A549 (cell line): ENCODE measurements at regions not wholly inside any gene's neighbourhood (a gene's known extent, or its start where the extent isn't known, plus 50 kb on each side); places are given as distances from the start of the nearest gene placed in this dataset.

ENCODE experiments used
- ATAC-seq, 2 experiments: fragments of 200-7000 bp in 1 of 2; fragments of >200 bp in 1 of 2; cut with Nextera tagmentation in 1 of 2; cut with Tn5 transposase in 1 of 2; 3 replicates each; pipeline versions ENCODE4 v1.8.0 to v1.9.1; 2018 to 2020; ENCODE audit warnings: mild to moderate bottlenecking in 1 of 2, moderate library complexity in 1 of 2
- CTCF ChIA-PET: fragments of 300-600 bp; sonication (Branson Sonifier 250); formaldehyde crosslinking; extraction: SDS; loops from one replicate; lab custom pipeline; 2021; ENCODE audit warnings: antibody characterized with exemption, inconsistent platforms; lab: Yijun Ruan, JAX
- POLR2A ChIA-PET: fragments of 350-600 bp; formaldehyde crosslinking; extraction: SDS; loops from one replicate; lab custom pipeline; 2021; ENCODE audit warnings: antibody characterized with exemption, inconsistent platforms; lab: Yijun Ruan, JAX
- DNase-seq, 2 experiments: peaks; one replicate each; pipeline versions ENCODE4 v3.0.0 to v3.0.0-alpha.2; 2011 to 2016; ENCODE audit warnings: low read depth in 1 of 2, low spot score in 1 of 2
- FAIRE-seq: peaks from 2 replicates; lab custom pipeline; 2011; peaks lifted over from hg19 to GRCh38; lab: Jason Lieb, UNC
- H3K27ac ChIP-seq, 2 experiments: fragments of >200 bp; sonication (Bioruptor Twin); formaldehyde crosslinking; 3 replicates each; pipeline ENCODE4 v1.5.1; 2016 to 2017
- H3K4me1 ChIP-seq: fragments of >200 bp; sonication (Bioruptor Twin); formaldehyde crosslinking; 3 replicates; pipeline ENCODE4 v1.6.1; 2016
- H3K4me2 ChIP-seq: fragments of >200 bp; sonication (Bioruptor Twin); formaldehyde crosslinking; 3 replicates; pipeline ENCODE4 v1.6.1; 2016
- H3K4me3 ChIP-seq: fragments of >200 bp; sonication (Bioruptor Twin); formaldehyde crosslinking; 3 replicates; pipeline ENCODE4 v1.5.1; 2016
- H3K9me3 ChIP-seq: fragments of >200 bp; sonication (Bioruptor Twin); formaldehyde crosslinking; 3 replicates; pipeline ENCODE4 v1.6.1; 2016
- CHD4 ChIP-seq: fragments of 200-600 bp; sonication (generic); IDR thresholded peaks from 2 replicates; pipeline ENCODE4 v1.6.1; 2016; ENCODE audit warnings: antibody characterized with exemption, mild to moderate bottlenecking, borderline replicate concordance
- FOSL2 ChIP-seq, 2 experiments: fragments of 450-650 bp in 1 of 2; fragments of >200 bp in 1 of 2; sonication (Bioruptor Twin) in 1 of 2; formaldehyde crosslinking; IDR thresholded peaks; 2 replicates each; pipeline versions ENCODE4 v1.5.0 to v1.6.1; 2016 to 2020; ENCODE audit warnings: mild to moderate bottlenecking in 1 of 2, moderate library complexity in 1 of 2
- GATA3 ChIP-seq: IDR thresholded peaks from 2 replicates; pipeline ENCODE4 v1.6.1; 2012; ENCODE audit warnings: borderline replicate concordance
- HEYL ChIP-seq: fragments of 250-450 bp; sonication (Bioruptor Pico); IDR thresholded peaks from 2 replicates; pipeline ENCODE4 v1.8.0; 2021; ENCODE audit warnings: mild to moderate bottlenecking, moderate library complexity
- HOXB13 ChIP-seq: fragments of 250-450 bp; sonication (Bioruptor Pico); IDR thresholded peaks from 2 replicates; pipeline ENCODE4 v1.5.0; 2020; ENCODE audit warnings: low read depth, mild to moderate bottlenecking, moderate library complexity
- HOXB5 ChIP-seq: fragments of 250-450 bp; sonication (Bioruptor Pico); IDR thresholded peaks from 2 replicates; pipeline ENCODE4 v1.5.0; 2020; ENCODE audit warnings: mild to moderate bottlenecking, moderate library complexity
- JUN ChIP-seq, 2 experiments: fragments of >200 bp; sonication (Bioruptor Twin); formaldehyde crosslinking; IDR thresholded peaks; 2 replicates in 1 of 2; 3 replicates in 1 of 2; pipeline ENCODE4 v1.6.1; 2016 to 2017
- KDM1A ChIP-seq: fragments of 200-600 bp; sonication (generic); IDR thresholded peaks from 2 replicates; pipeline ENCODE4 v1.6.1; 2016; ENCODE audit warnings: low read depth, mild to moderate bottlenecking
- KDM5A ChIP-seq: fragments of 200-600 bp; sonication (generic); IDR thresholded peaks from 2 replicates; pipeline ENCODE4 v1.6.1; 2016; ENCODE audit warnings: antibody characterized with exemption, mild to moderate bottlenecking
- NFE2L2 ChIP-seq: fragments of 150-350 bp; conservative IDR thresholded peaks from 2 replicates; pipeline ENCODE4 v1.6.1; 2014; ENCODE audit warnings: low read length
- NR3C1 ChIP-seq: fragments of >200 bp; sonication (Bioruptor Twin); formaldehyde crosslinking; IDR thresholded peaks from 3 replicates; pipeline ENCODE4 v1.6.1; 2017
- PHF8 ChIP-seq: fragments of 200-600 bp; sonication (generic); IDR thresholded peaks from 2 replicates; pipeline ENCODE4 v1.6.1; 2016; ENCODE audit warnings: low read depth, mild to moderate bottlenecking, antibody characterized with exemption, moderate library complexity, borderline replicate concordance
- POLR2A ChIP-seq: IDR thresholded peaks from 2 replicates; pipeline ENCODE4 v1.6.1; 2012; ENCODE audit warnings: mild to moderate bottlenecking, low read length
- POLR2AphosphoS2 ChIP-seq: conservative IDR thresholded peaks from 2 replicates; pipeline ENCODE4 v1.6.1; 2012; ENCODE audit warnings: low read length, improper control_type of control experiment, inconsistent platforms
- RAD21 ChIP-seq, 2 experiments: fragments of >200 bp in 1 of 2; sonication (Bioruptor Twin) in 1 of 2; formaldehyde crosslinking in 1 of 2; IDR thresholded peaks in 1 of 2; conservative IDR thresholded peaks in 1 of 2; 2 replicates in 1 of 2; 3 replicates in 1 of 2; pipeline ENCODE4 v1.6.1; 2012 to 2018; ENCODE audit warnings: inconsistent platforms in 1 of 2
- RARB ChIP-seq: fragments of 250-450 bp; sonication (Bioruptor Pico); IDR thresholded peaks from 2 replicates; pipeline ENCODE4 v1.8.0; 2021; ENCODE audit warnings: mild to moderate bottlenecking, moderate library complexity
- RFX5 ChIP-seq: fragments of 450-650 bp; IDR thresholded peaks from 2 replicates; pipeline ENCODE4 v1.7.1; 2014; ENCODE audit warnings: antibody characterized with exemption, mild to moderate bottlenecking, moderate library complexity
- TP53 ChIP-seq: fragments of 250-450 bp; sonication (Bioruptor Pico); IDR thresholded peaks from 2 replicates; pipeline ENCODE4 v1.5.0; 2021; ENCODE audit warnings: mild to moderate bottlenecking, moderate library complexity
- ZC3H11A ChIP-seq: fragments of 450-650 bp; IDR thresholded peaks from 2 replicates; pipeline ENCODE4 v1.6.1; 2014; ENCODE audit warnings: antibody characterized with exemption, mild to moderate bottlenecking
- ZFP36 ChIP-seq: fragments of 450-650 bp; IDR thresholded peaks from 2 replicates; pipeline ENCODE4 v1.6.1; 2014; ENCODE audit warnings: borderline replicate concordance; ENCODE audit not compliant: partially characterized antibody
- ZNF302 ChIP-seq: fragments of 250-450 bp; sonication (Bioruptor Pico); IDR thresholded peaks from 2 replicates; pipeline ENCODE4 v1.9.0; 2021; ENCODE audit warnings: inconsistent platforms, mild to moderate bottlenecking, moderate library complexity
- WGBS: methylation state at CpG from one replicate; pipeline ENCODE4 v1.1.6; 2017; ENCODE audit errors: missing lambda C conversion rate; 5-methylcytosine and 5-hydroxymethylcytosine counted together
- TF ChIP-seq, protein P1 (sequence below): IDR thresholded peaks from 2 replicates; pipeline ENCODE4 v1.6.1; 2012
- TF ChIP-seq, protein P2 (sequence below): IDR thresholded peaks from 2 replicates; pipeline ENCODE4 v1.6.1; 2012; ENCODE audit warnings: low read depth, borderline replicate concordance
- TF ChIP-seq, protein P3 (sequence below): fragments of 250-450 bp; sonication (Bioruptor Pico); IDR thresholded peaks from 2 replicates; pipeline ENCODE4 v1.5.0; 2020; ENCODE audit warnings: low read depth, mild to moderate bottlenecking, moderate library complexity
- TF ChIP-seq, protein P4 (sequence below): fragments of 450-650 bp; IDR thresholded peaks from 2 replicates; pipeline ENCODE4 v1.6.1; 2014; ENCODE audit warnings: antibody characterized with exemption
- TF ChIP-seq, protein P5 (sequence below): fragments of 150-350 bp; IDR thresholded peaks from 2 replicates; pipeline ENCODE4 v1.6.1; 2014; ENCODE audit warnings: low read depth, mild to moderate bottlenecking, low read length

DNA sequence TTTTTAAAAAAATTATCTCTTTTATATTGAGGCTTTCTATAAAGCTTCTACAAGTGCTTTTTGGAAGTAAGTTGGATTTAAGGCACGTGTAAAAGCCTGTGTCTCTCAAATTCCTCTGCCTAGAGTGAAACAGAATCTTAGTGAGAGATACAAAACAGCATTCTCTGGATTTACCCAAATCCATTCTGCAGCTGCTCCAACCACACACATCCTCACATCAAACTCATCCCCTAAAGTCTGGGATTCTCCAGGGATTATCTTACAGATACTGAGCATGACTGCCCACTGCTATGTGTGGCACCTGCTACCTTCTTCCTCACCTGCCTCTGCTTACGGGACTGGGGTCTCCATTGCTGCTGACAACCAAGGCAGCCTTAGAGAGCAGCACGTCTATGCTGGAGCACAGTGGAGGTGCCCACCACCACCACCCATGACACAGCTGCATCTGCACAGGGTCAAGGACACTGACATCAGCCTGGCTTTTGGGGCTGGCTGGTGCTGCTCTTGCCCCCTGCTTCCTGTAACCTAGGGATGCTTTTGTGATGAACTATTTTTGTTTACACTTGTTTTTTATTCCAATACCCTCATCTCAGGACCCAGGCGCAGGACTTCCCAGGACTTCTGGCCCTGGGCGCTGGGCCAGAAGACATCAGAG, 139.2 kb upstream of the NAMPT start:
- ATAC-seq (no peak), FAIRE-seq (no peak), DNase-seq (no peak)
- Histone ChIP-seq H3K4me1 (peaks cover 36% of the 10 kb centered on the region), H3K27ac (peak overlapping the region; percentile 82 to 90), H3K4me2 (peak overlapping the region; percentile 70), H3K4me3 (no peak overlapping the region), H3K9me3 (no peaks in the 10 kb centered on the region)
- WGBS: 82% methylated on average over 5 of the region's 5 CpGs
- ChIA-PET POLR2A (interaction anchor here (2.9 kb wide), 1 partner anchor 139 kb away, joined by 36 read pairs; the partner anchor contains the start of gene NAMPT), CTCF (interaction anchor here (1.1 to 1.4 kb wide), 4 partner anchors 10 to 245 kb away, joined by 3 to 7 read pairs (median 3); no protein-coding TSS in a partner anchor)
- peak; percentile 10; the same call in 1 of the 2 replicates for TF ChIP-seq POLR2A
- no peak for TF ChIP-seq ZC3H11A

DNA sequence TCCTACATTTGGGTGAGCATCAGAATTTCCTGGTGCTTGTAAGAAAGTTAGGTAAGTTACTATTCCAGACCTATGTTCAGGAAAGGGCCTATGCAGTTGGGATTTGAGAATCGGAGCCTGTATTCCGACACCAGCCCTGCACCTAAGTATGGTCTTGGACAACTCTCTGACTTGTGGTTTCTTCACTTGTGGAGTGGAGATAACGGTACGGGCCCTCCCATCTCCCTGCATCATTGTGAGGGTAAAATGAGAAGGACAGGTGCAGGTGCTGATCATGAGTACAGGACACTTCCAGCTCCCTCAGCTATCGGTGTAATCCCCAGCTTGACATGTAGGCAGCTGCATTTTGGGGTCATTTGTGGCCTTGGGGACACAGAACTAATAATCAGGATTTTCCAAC, 138.3 kb upstream of the NAMPT start:
- peak overlapping the region; percentile 45 to 90; a peak in 5 of 6 replicates for H3K27ac ChIP-seq
- H3K9me3 ChIP-seq: no peaks in the 10 kb centered on the region
- FAIRE-seq (no peak), ATAC-seq (no peak), DNase-seq (no peak)
- CTCF ChIA-PET: interaction anchor here (1.1 to 1.4 kb wide), 3 partner anchors 10 to 244 kb away, joined by 3 to 7 read pairs (median 3); no protein-coding TSS in a partner anchor
- H3K4me1 ChIP-seq: peaks cover 41% of the 10 kb centered on the region
- 65% methylated on average over 5 of the region's 5 CpGs for WGBS
- H3K4me3 ChIP-seq: no peak overlapping the region
- POLR2A ChIA-PET: interaction anchor here (2.9 kb wide), 1 partner anchor 139 kb away, joined by 36 read pairs; the partner anchor contains the start of gene NAMPT
- H3K4me2 ChIP-seq: no peak overlapping the region
- TF ChIP-seq RFX5 (no peak), TP53 (CRISPR knock-in tag) (no peak), RAD21 (conservative IDR thresholded peaks at IDR 0.05 in 1 of 2, IDR thresholded peaks at IDR 0.05 in 1 of 2) (no peak), RARB (CRISPR knock-in tag) (no peak), JUN (IDR thresholded peaks at IDR 0.05) (no peak), ZFP36 (no peak), HOXB13 (no peak), HOXB5 (CRISPR knock-in tag) (no peak)
- TF ChIP-seq, protein P1, sequence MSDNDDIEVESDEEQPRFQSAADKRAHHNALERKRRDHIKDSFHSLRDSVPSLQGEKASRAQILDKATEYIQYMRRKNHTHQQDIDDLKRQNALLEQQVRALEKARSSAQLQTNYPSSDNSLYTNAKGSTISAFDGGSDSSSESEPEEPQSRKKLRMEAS: no peak
- TF ChIP-seq, protein P2, sequence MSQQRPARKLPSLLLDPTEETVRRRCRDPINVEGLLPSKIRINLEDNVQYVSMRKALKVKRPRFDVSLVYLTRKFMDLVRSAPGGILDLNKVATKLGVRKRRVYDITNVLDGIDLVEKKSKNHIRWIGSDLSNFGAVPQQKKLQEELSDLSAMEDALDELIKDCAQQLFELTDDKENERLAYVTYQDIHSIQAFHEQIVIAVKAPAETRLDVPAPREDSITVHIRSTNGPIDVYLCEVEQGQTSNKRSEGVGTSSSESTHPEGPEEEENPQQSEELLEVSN: no peak

DNA sequence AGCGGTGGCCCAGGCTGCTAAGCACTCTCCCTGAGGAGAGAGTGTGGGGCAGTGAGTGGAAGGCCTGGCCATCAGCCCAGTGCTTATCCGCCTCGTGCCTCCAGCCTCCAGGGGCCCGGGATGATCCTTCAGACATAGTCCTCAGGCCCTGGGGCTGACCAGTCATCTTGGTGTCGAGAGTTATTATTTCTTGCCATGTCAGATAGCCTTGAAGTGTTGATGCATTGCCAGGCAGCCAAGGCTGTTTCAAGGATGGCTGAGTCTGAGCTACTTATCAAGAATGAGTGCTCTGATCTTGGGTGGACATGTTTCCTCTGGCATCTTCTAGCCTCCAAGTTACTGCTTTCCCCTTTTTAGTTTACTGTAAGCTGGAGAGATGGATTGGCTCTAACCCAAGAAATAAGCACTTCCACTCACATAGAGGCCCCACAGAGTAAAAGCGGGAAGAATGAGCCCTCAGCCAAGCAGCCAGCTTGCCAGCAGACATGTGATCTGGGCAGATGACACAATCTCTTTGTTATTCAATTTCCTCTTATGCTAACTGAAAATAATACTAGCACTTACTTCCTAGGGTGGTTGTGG, 136.5 kb upstream of the NAMPT start:
- peaks cover 4% of the 10 kb centered on the region for H3K9me3 ChIP-seq
- no peak for DNase-seq
- POLR2A ChIA-PET: no interaction called here
- no peak overlapping the region for H3K4me2 ChIP-seq
- TF ChIP-seq POLR2AphosphoS2 (no peak), PHF8 (no peak), ZNF302 (CRISPR knock-in tag) (no peak), GATA3 (no peak)
- TF ChIP-seq, protein P3, sequence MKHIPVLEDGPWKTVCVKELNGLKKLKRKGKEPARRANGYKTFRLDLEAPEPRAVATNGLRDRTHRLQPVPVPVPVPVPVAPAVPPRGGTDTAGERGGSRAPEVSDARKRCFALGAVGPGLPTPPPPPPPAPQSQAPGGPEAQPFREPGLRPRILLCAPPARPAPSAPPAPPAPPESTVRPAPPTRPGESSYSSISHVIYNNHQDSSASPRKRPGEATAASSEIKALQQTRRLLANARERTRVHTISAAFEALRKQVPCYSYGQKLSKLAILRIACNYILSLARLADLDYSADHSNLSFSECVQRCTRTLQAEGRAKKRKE (CRISPR knock-in tag): no peak
- H3K4me1 ChIP-seq: peaks cover 50% of the 10 kb centered on the region
- no peak for FAIRE-seq
- no peak overlapping the region for H3K4me3 ChIP-seq
- 78% methylated on average over 6 of the region's 6 CpGs for WGBS
- H3K27ac ChIP-seq: peak overlapping the region; percentile 57 to 90
- no peak for ATAC-seq
- CTCF ChIA-PET: interaction anchor here (1.2 kb wide), 1 partner anchor 159 kb away, joined by 3 read pairs; no protein-coding TSS in a partner anchor

DNA sequence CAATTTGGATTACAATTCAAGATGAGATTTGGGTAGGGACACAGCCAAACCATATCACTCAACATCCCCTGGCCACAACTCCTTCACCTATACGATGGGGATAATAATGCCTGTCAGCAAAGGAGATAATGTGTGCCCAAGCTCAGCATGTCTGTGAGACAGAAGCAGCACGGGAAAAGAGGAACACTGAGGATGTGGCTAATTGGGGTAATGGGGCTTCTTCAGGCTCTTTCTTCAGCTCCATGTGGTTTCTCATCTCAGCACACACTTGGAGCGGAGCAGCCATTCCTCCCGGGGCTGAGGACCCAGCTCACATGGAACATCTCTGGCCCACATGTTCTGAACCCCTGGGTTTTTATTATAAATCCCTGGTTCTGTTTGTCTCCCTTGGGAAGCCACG, 136.0 kb upstream of the NAMPT start:
- POLR2A ChIA-PET: no interaction called here
- Histone ChIP-seq H3K27ac (peak overlapping the region; percentile 57 to 90; a peak in 5 of 6 replicates), H3K4me2 (no peak overlapping the region)
- TF ChIP-seq ZC3H11A (no peak), KDM1A (no peak), HOXB5 (CRISPR knock-in tag) (no peak), PHF8 (no peak), CHD4 (no peak), TP53 (CRISPR knock-in tag) (no peak), HEYL (CRISPR knock-in tag) (no peak), NFE2L2 (no peak), NR3C1 (no peak), KDM5A (no peak), RAD21 (conservative IDR thresholded peaks at IDR 0.05 in 1 of 2, IDR thresholded peaks at IDR 0.05 in 1 of 2) (no peak), JUN (IDR thresholded peaks at IDR 0.05) (no peak), FOSL2 (IDR thresholded peaks at IDR 0.05) (no peak), FOSL2 (CRISPR knock-in tag; IDR thresholded peaks at IDR 0.05) (no peak)
- TF ChIP-seq, protein P4, sequence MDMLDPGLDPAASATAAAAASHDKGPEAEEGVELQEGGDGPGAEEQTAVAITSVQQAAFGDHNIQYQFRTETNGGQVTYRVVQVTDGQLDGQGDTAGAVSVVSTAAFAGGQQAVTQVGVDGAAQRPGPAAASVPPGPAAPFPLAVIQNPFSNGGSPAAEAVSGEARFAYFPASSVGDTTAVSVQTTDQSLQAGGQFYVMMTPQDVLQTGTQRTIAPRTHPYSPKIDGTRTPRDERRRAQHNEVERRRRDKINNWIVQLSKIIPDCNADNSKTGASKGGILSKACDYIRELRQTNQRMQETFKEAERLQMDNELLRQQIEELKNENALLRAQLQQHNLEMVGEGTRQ: no peak
- TF ChIP-seq, protein P5, sequence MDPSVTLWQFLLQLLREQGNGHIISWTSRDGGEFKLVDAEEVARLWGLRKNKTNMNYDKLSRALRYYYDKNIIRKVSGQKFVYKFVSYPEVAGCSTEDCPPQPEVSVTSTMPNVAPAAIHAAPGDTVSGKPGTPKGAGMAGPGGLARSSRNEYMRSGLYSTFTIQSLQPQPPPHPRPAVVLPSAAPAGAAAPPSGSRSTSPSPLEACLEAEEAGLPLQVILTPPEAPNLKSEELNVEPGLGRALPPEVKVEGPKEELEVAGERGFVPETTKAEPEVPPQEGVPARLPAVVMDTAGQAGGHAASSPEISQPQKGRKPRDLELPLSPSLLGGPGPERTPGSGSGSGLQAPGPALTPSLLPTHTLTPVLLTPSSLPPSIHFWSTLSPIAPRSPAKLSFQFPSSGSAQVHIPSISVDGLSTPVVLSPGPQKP: no peak

More for the DNA sequence above, 136.0 kb upstream of the NAMPT start:
- no peak for DNase-seq
- ATAC-seq: no peak
- CTCF ChIA-PET: interaction anchor here (1.2 kb wide), 1 partner anchor 158 kb away, joined by 3 read pairs; no protein-coding TSS in a partner anchor
- no peak for FAIRE-seq
- Histone ChIP-seq H3K4me1 (peaks cover 44% of the 10 kb centered on the region), H3K4me3 (no peak overlapping the region), H3K9me3 (peaks cover 10% of the 10 kb centered on the region)
- WGBS: 66% methylated on average over 5 of the region's 5 CpGs
